HepG2 (cell line): ENCODE measurements at regions not wholly inside any gene's neighbourhood (a gene's known extent, or its start where the extent isn't known, plus 50 kb on each side); places are given as distances from the start of the nearest gene placed in this dataset.

Experiments used
- CEBPB ChIP-seq: IDR thresholded peaks from 2 replicates; pipeline ENCODE4 v1.6.1; 2011; ENCODE audit warnings: low read depth, low read length, improper control_type of control experiment, borderline replicate concordance
- JUND ChIP-seq: sonication (generic); formaldehyde crosslinking; IDR thresholded peaks from 2 replicates; pipeline ENCODE4 v1.8.0; 2022; ENCODE audit warnings: mild to moderate bottlenecking, missing genetic modification reagents
- SP2 ChIP-seq: sonication (generic); formaldehyde crosslinking; IDR thresholded peaks from 2 replicates; pipeline ENCODE4 v1.5.1; 2020; ENCODE audit warnings: mild to moderate bottlenecking, missing genetic modification reagents

GRCh38 chrX:56368962-56369361 is 136.8 kb downstream of the KLF8 start:
- TF ChIP-seq JUND (no peak), CEBPB (no peak), SP2 (CRISPR knock-in tag) (no peak)
